Astrocyte (in vitro differentiated cells and primary cell): ENCODE measurements at regions not wholly inside any gene's neighbourhood (a gene's known extent, or its start where the extent isn't known, plus 50 kb on each side); places are given as distances from the start of the nearest gene placed in this dataset.

ENCODE experiments used
- EZH2 ChIP-seq: IDR thresholded peaks from 2 replicates; pipeline ENCODE4 v1.6.1; 2012; ENCODE audit warnings: mild to moderate bottlenecking, low read length, inconsistent platforms; ENCODE audit not compliant: insufficient read depth
- TF ChIP-seq, protein P1 (sequence below): IDR thresholded peaks from 2 replicates; pipeline ENCODE4 v1.5.1; 2011; ENCODE audit warnings: low read depth, mild to moderate bottlenecking, inconsistent platforms, low read length, moderate library complexity; ENCODE audit not compliant: insufficient read depth

DNA sequence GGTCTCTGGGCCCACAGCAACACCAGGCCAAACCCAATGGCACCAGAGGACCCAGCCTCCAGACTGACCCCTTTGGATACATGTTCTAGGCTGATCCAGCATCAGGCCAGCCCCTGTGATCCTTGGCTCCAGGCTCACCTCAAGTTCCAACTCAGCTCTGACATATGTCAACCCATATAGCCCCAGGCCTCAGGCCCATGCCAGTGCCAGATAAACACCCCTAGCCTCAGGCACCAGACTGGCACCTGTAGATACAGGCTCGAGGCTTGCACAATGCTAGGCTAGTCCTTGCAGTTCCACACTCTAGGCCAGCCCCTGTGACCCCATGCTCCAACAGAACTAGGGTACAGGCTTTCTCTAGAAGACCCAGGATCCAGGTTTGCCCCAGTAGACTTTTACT lies 287.5 kb downstream of the KCNC2 start:
- TF ChIP-seq, protein P1, sequence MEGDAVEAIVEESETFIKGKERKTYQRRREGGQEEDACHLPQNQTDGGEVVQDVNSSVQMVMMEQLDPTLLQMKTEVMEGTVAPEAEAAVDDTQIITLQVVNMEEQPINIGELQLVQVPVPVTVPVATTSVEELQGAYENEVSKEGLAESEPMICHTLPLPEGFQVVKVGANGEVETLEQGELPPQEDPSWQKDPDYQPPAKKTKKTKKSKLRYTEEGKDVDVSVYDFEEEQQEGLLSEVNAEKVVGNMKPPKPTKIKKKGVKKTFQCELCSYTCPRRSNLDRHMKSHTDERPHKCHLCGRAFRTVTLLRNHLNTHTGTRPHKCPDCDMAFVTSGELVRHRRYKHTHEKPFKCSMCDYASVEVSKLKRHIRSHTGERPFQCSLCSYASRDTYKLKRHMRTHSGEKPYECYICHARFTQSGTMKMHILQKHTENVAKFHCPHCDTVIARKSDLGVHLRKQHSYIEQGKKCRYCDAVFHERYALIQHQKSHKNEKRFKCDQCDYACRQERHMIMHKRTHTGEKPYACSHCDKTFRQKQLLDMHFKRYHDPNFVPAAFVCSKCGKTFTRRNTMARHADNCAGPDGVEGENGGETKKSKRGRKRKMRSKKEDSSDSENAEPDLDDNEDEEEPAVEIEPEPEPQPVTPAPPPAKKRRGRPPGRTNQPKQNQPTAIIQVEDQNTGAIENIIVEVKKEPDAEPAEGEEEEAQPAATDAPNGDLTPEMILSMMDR = no peak
- TF ChIP-seq EZH2 = no peak
